Ishikawa (cell line): ENCODE measurements at regions not wholly inside any gene's neighbourhood (a gene's known extent, or its start where the extent isn't known, plus 50 kb on each side); places are given as distances from the start of the nearest gene placed in this dataset.

Experiments used
- CEBPB ChIP-seq: IDR thresholded peaks from 2 replicates; pipeline ENCODE4 v1.6.1; 2012
- CREB1 ChIP-seq: IDR thresholded peaks from 2 replicates; pipeline ENCODE4 v1.6.1; 2012; ENCODE audit warnings: low read depth
- EGR1 ChIP-seq: IDR thresholded peaks from 2 replicates; pipeline ENCODE4 v1.6.1; 2012
- EP300 ChIP-seq: IDR thresholded peaks from 2 replicates; pipeline ENCODE4 v1.6.1; 2012; ENCODE audit warnings: borderline replicate concordance
- FOXM1 ChIP-seq: IDR thresholded peaks from 2 replicates; pipeline ENCODE4 v1.6.1; 2012; ENCODE audit warnings: low read depth, borderline replicate concordance
- NFIC ChIP-seq: IDR thresholded peaks from 2 replicates; pipeline ENCODE4 v1.6.1; 2012
- RAD21 ChIP-seq: IDR thresholded peaks from 2 replicates; pipeline ENCODE4 v1.6.1; 2012; ENCODE audit warnings: low read depth
- REST ChIP-seq: IDR thresholded peaks from 2 replicates; pipeline ENCODE4 v1.6.1; 2012; ENCODE audit warnings: low read depth, mild to moderate bottlenecking
- TAF1 ChIP-seq: IDR thresholded peaks from 2 replicates; pipeline ENCODE4 v1.6.1; 2012; ENCODE audit warnings: low read depth, mild to moderate bottlenecking
- TCF12 ChIP-seq: IDR thresholded peaks from 2 replicates; pipeline ENCODE4 v1.6.1; 2012; ENCODE audit warnings: low read depth
- TEAD4 ChIP-seq: IDR thresholded peaks from 2 replicates; pipeline ENCODE4 v1.6.1; 2012
- USF1 ChIP-seq: IDR thresholded peaks from 2 replicates; pipeline ENCODE4 v1.6.1; 2012
- YY1 ChIP-seq: IDR thresholded peaks from 2 replicates; pipeline ENCODE4 v1.6.1; 2012; ENCODE audit warnings: low read depth
- ZBTB7A ChIP-seq: IDR thresholded peaks from 2 replicates; pipeline ENCODE4 v1.6.1; 2012; ENCODE audit warnings: low read depth
- TF ChIP-seq, protein P1 (sequence below): IDR thresholded peaks from 2 replicates; pipeline ENCODE4 v1.6.1; 2012

- no peak for TF ChIP-seq YY1
- TF ChIP-seq, protein P1, sequence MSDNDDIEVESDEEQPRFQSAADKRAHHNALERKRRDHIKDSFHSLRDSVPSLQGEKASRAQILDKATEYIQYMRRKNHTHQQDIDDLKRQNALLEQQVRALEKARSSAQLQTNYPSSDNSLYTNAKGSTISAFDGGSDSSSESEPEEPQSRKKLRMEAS, result no peak
Observed at GRCh38 chr7:110308791-110309190, 782.1 kb upstream of the LRRN3 start.

DNA sequence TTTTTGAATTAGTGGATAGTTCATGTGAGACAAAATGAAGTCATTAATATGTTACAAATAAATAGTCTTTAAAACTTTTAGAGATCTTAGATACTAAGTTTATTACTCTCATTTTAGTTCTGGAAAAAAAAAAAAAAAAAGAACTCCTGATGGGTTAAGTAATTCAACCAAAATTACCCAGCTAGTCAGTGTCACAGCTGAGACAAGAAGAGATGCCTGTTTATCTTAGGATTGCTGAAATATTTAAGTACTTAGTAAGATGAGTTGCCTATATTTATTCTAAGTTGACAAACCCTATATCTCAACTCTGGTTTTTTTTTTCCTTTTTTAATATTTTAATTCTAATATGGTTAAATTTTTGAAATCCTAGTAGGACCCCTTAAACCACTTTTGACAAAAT lies 781.0 kb upstream of the LRRN3 start:
- TF ChIP-seq EGR1 (no peak), REST (no peak), CREB1 (no peak), ZBTB7A (no peak), FOXM1 (no peak), TAF1 (no peak), RAD21 (no peak), USF1 (no peak), NFIC (no peak), YY1 (no peak), EP300 (no peak), CEBPB (no peak), TEAD4 (no peak), TCF12 (no peak)
- TF ChIP-seq, protein P1, result no peak

DNA sequence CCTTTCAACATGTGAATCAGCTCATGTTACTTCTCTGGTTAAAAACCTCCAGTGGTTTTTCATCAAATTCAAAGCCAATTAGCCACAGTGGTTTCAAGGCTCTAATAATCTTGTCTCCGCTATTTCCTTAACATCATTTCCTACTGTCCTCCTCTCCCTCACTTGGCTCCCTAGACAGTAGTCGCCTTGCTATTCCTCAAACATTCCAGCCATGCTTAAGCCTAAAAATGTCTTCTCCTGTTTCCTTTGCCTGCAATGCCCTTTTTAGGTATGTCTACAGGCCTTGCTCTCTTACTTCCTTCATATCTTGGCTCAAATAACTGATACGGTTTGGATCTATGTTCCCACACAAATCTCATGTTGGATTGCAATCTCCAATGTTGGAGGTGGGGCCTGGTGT lies 779.4 kb upstream of the LRRN3 start:
- no peak for TF ChIP-seq CREB1
- TF ChIP-seq YY1, result no peak
- no peak for TF ChIP-seq CEBPB
- TF ChIP-seq EGR1, result no peak
- TF ChIP-seq TCF12, result no peak
- TF ChIP-seq REST, result no peak
- TF ChIP-seq USF1, result no peak
- no peak for TF ChIP-seq FOXM1
- TF ChIP-seq EP300, result no peak
- TF ChIP-seq ZBTB7A, result no peak
- TF ChIP-seq, protein P1, result no peak

GRCh38 chr7:110317541-110318265 lies 773.2 kb upstream of the LRRN3 start:
- no peak for TF ChIP-seq TCF12
- no peak for TF ChIP-seq CREB1
- peak; percentile 65 for TF ChIP-seq FOXM1
- no peak for TF ChIP-seq CEBPB
- TF ChIP-seq, protein P1, result 0 out of 2 replicates have a peak, but pooled peaks have one; percentile 8
- TF ChIP-seq TEAD4, result peak; percentile 51
- TF ChIP-seq NFIC, result no peak
- TF ChIP-seq EP300, result peak; percentile 48; the same call in 1 of the 2 replicates

GRCh38 chr7:110322796-110323195 lies 768.1 kb upstream of the LRRN3 start:
- TF ChIP-seq, protein P1, result no peak

DNA sequence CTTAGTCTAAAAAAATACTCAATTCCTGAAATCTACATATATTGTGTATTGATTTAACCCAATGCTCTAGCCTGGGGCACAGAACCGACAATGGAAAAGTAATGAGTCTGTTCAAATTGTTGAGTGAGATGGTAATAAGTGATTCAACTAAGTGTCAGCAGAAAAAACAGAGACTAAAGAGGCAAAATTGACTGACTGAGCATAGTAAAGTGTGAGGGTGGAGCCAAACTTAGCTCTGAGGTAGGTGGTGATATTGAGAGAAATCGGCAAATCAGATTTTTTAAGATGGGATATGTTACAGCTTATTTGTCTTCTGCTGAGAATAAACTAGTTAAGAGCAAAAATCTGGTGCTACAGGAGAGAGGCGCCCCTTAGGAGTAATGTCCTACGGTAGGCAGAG lies 764.0 kb upstream of the LRRN3 start:
- TF ChIP-seq USF1, result no peak
- no peak for TF ChIP-seq REST
- TF ChIP-seq TCF12, result no peak
- TF ChIP-seq EP300, result no peak
- TF ChIP-seq ZBTB7A, result no peak
- TF ChIP-seq CEBPB, result no peak
- TF ChIP-seq, protein P1, result no peak
- no peak for TF ChIP-seq TAF1
- no peak for TF ChIP-seq EGR1
- no peak for TF ChIP-seq FOXM1
- no peak for TF ChIP-seq CREB1
- no peak for TF ChIP-seq TEAD4
- no peak for TF ChIP-seq NFIC
- no peak for TF ChIP-seq RAD21
- no peak for TF ChIP-seq YY1
